Astrocyte of the spinal cord (primary cell): ENCODE measurements at regions not wholly inside any gene's neighbourhood (a gene's known extent, or its start where the extent isn't known, plus 50 kb on each side); places are given as distances from the start of the nearest gene placed in this dataset.

ENCODE experiments used
- DNase-seq: peaks from one replicate; pipeline ENCODE4 v3.0.0; 2011; ENCODE audit warnings: low read depth, low spot score
- H3K4me3 ChIP-seq: 2 replicates; pipeline ENCODE4 v1.5.1; 2011; ENCODE audit warnings: low read depth, mild to moderate bottlenecking, low read length, moderate library complexity
- CTCF ChIP-seq: IDR thresholded peaks from 2 replicates; pipeline ENCODE4 v1.5.1; 2012; ENCODE audit warnings: low read depth, mild to moderate bottlenecking, low read length, inconsistent platforms
- in situ Hi-C: cut with HindIII; loops from 2 replicates; pipeline ENCODE4 v1.10.0; 2017; ENCODE audit warnings: low sequenced_read_pairs

- H3K4me3 ChIP-seq: no peak overlapping the region
- DNase-seq: no peak
- in situ Hi-C loops: no loop called here
- TF ChIP-seq CTCF: no peak
Measured at GRCh38 chr11:134575504-134576230, 163.6 kb upstream of the B3GAT1 start.

DNA sequence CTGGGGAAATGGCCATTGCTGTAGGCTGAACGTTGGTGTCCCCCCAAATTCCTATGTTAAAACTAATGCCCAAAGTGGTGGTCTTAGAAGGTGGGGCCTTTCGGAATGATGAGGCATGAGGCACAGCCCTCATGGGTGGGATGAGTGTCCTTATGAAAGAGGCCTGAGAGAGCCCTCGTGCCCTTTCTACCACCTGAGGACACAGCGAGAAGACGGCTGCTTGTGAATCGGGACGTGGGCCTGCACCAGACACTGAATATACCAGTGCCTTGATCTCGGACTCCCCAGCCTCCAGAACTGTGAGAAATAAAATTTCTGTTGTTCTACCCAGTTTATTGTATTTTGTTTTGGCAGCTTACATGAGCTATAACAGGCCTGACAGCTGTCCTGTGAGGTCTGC, 162.9 kb upstream of the B3GAT1 start:
- TF ChIP-seq CTCF: no peak

GRCh38 chr11:134574425-134574824, 162.4 kb upstream of the B3GAT1 start:
- no peak for DNase-seq
- in situ Hi-C loops: no loop called here
- H3K4me3 ChIP-seq: no peak overlapping the region
- no peak for TF ChIP-seq CTCF

More for the DNA sequence above, 162.9 kb upstream of the B3GAT1 start:
- in situ Hi-C loops: no loop called here
- no peak overlapping the region for H3K4me3 ChIP-seq
- no peak for DNase-seq

DNA sequence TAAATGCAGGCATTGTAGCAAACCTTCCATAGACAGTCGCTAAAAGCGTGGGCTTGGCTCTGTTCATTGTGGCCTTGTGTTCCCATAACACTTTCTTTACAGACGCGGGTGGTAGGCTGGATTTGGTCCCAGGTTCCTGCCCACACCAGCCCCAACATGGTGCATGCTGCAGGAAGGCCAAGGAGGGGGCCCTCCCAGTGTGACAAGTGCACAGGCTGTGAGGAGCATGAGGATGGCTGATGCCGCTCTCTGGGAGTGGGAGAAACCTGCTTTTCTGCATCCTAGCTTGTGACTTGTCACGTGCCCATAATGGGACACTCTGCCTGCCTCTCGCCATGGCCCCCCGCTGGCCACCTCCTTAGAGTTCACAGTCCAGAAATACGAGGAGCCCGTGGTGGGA, 161.8 kb upstream of the B3GAT1 start:
- in situ Hi-C loops: no loop called here
- DNase-seq: no peak
- TF ChIP-seq CTCF: no peak
- no peak overlapping the region for H3K4me3 ChIP-seq

GRCh38 chr11:134572741-134573675, 161.0 kb upstream of the B3GAT1 start:
- no peak for DNase-seq

DNA sequence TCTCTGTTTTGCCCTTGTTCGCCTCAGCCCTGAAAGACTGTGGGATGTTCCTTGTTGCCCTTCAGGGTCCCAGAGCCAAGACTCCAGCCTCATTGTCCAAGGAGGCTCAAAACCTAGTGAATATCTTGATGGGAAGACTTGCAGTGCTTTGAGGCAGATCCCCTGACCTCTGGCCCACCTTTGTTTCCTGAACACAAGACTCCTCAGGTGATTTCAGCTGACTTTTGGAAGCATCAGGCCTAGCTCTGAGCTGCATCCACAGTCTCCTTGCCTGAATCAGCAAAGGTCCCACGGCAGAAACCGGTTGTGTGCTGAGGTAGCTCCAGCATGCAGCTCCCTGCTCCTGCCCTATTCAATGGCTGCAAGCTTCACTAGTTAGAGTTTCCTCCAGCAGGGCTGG, 159.3 kb upstream of the B3GAT1 start:
- in situ Hi-C loops: no loop called here
- DNase-seq: no peak
- H3K4me3 ChIP-seq: no peak overlapping the region
- TF ChIP-seq CTCF: no peak

More at GRCh38 chr11:134572741-134573675, 161.0 kb upstream of the B3GAT1 start:
- H3K4me3 ChIP-seq: no peak overlapping the region
- in situ Hi-C loops: no loop called here
- TF ChIP-seq CTCF: no peak
